ENCODE measurements at regions not wholly inside any gene's neighbourhood (a gene's known extent, or its start where the extent isn't known, plus 50 kb on each side); places are given as distances from the start of the nearest gene placed in this dataset.

DNA sequence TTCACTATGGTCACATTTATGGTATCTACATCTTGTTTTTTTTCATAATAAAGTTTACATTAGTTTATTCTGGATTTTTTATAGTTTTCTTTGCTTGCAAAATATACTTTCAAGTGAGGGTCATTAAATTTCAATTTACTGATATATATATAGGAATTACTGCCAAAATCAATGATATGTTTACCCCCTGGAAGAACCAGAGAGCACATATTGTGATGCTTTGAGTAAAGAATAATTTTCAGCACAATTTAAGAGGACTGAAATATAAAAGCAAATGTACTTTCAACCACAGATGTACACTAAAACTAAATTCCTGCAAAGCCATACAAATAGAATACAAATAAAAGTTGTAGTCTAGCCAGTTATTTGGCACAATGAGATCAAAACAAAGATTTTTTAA lies 242.2 kb upstream of the PCDH18 start:
- TF ChIP-seq REST (IDR thresholded peaks at IDR 0.05; ENCODE audit: low read depth, low read length) (no peak), JUND (IDR thresholded peaks at IDR 0.05) (no peak)
- TF ChIP-seq, protein P1, sequence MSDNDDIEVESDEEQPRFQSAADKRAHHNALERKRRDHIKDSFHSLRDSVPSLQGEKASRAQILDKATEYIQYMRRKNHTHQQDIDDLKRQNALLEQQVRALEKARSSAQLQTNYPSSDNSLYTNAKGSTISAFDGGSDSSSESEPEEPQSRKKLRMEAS (IDR thresholded peaks at IDR 0.05; ENCODE audit: low read depth): no peak
